ENCODE measurements at regions not wholly inside any gene's neighbourhood (a gene's known extent, or its start where the extent isn't known, plus 50 kb on each side); places are given as distances from the start of the nearest gene placed in this dataset.

- H3K36me3 ChIP-seq = no peaks in the 10 kb centered on the region
- H3K9me3 ChIP-seq = no peaks in the 10 kb centered on the region
- peaks cover 0 to 57% (median 4%) of the 10 kb centered on the region in 7 donors for H3K27me3 ChIP-seq (replicated peaks in 1 of 7)
- no peak overlapping the region for H3K27ac ChIP-seq
- no peak overlapping the region for H3K4me3 ChIP-seq
- intact Hi-C loops (cut with DNase I; ENCODE audit: low total_unique reads) = no loop called here
- 66 to 74% (median 72%) methylated on average over 26 to 28 of the region's 28 CpGs for WGBS, 5 donors
- no peaks in the 10 kb centered on the region for H3K4me1 ChIP-seq
- DNase-seq = no peak
- TF ChIP-seq POLR2AphosphoS5 (IDR thresholded peaks at IDR 0.05) = no peak
- no peak for TF ChIP-seq CTCF (IDR thresholded peaks at IDR 0.05 in 8 of 11, conservative IDR thresholded peaks at IDR 0.05 in 3 of 11)
- no peak for TF ChIP-seq POLR2A (IDR thresholded peaks at IDR 0.05)
These were observed 784.5 kb downstream of the BRD1 start for GRCh38 chr22:49042877-49043859.

DNA sequence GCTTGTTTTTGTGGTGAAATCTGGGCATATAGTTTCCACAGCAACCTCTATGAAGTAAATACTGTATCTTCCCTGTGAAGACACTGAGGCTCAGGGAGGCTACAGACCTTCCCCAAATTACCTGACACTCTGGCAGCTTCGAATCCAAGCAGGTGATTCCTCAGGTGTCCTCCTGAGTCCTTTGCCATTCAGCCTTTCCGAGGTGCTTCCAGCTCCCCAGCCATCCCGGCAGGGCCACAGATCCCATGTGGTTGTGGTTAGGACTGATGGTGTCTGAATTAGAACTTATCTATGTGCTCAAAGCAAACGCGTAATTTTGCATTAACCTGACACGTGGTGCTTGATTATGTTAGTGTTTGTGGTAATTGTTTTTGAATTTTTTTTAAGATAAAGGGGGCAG, 785.6 kb downstream of the BRD1 start:
- no peak overlapping the region for H3K4me3 ChIP-seq
- peaks cover 0 to 6% (median 0%) of the 10 kb centered on the region in 8 donors for H3K9me3 ChIP-seq
- no peak overlapping the region for H3K27ac ChIP-seq
- intact Hi-C loops (cut with DNase I; ENCODE audit: low total_unique reads) = no loop called here
- no peaks in the 10 kb centered on the region for H3K4me1 ChIP-seq
- H3K36me3 ChIP-seq = no peaks in the 10 kb centered on the region
- peaks cover 0 to 53% (median 4%) of the 10 kb centered on the region in 7 donors for H3K27me3 ChIP-seq (replicated peaks in 1 of 7)
- no peak for TF ChIP-seq POLR2AphosphoS5 (IDR thresholded peaks at IDR 0.05)
- TF ChIP-seq CTCF (IDR thresholded peaks at IDR 0.05 in 8 of 11, conservative IDR thresholded peaks at IDR 0.05 in 3 of 11) = no peak
- TF ChIP-seq POLR2A (IDR thresholded peaks at IDR 0.05) = no peak
- no peak for DNase-seq
- WGBS, 5 donors = 74 to 81% (median 78%) methylated on average over 6 of the region's 6 CpGs

GRCh38 chr22:49040754-49041467, 786.8 kb downstream of the BRD1 start:
- TF ChIP-seq POLR2AphosphoS5 (IDR thresholded peaks at IDR 0.05) = no peak
- no peak for TF ChIP-seq CTCF (IDR thresholded peaks at IDR 0.05 in 8 of 11, conservative IDR thresholded peaks at IDR 0.05 in 3 of 11)
- no peak for TF ChIP-seq POLR2A (IDR thresholded peaks at IDR 0.05)
- H3K4me3 ChIP-seq = no peak overlapping the region
- no peak overlapping the region for H3K27ac ChIP-seq
- WGBS, 5 donors = 80 to 94% (median 89%) methylated on average over 18 to 20 of the region's 20 CpGs
- DNase-seq = no peak
- peaks cover 0 to 43% (median 0%) of the 10 kb centered on the region in 7 donors for H3K27me3 ChIP-seq (replicated peaks in 1 of 7)
- no peaks in the 10 kb centered on the region for H3K36me3 ChIP-seq
- intact Hi-C loops (cut with DNase I; ENCODE audit: low total_unique reads) = no loop called here
- H3K4me1 ChIP-seq = no peaks in the 10 kb centered on the region
- H3K9me3 ChIP-seq = peaks cover 0 to 6% (median 0%) of the 10 kb centered on the region in 8 donors

DNA sequence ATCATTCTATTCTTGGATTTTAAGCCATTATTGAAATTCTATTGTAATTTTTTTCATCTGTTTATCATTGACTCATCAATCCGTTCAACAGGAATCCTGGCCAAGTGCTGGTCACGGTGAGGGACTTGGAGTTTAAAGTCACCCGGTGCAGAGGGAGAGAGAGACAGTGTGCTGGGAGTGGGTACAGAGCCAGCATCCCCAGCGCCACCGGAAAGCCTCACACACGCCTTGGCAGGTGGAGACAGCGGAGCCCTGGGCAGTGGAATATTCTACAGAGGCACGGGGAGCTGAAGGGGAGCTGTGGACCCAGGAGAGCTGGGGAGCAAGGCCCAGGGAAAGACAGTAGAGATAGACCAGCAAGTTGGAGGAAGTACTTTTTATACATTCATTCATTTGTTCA, 787.6 kb downstream of the BRD1 start:
- TF ChIP-seq POLR2A (IDR thresholded peaks at IDR 0.05) (no peak), POLR2AphosphoS5 (IDR thresholded peaks at IDR 0.05) (no peak), CTCF (IDR thresholded peaks at IDR 0.05 in 8 of 11, conservative IDR thresholded peaks at IDR 0.05 in 3 of 11) (no peak)
- H3K27me3 ChIP-seq (replicated peaks in 1 of 7) = peaks cover 0 to 45% (median 0%) of the 10 kb centered on the region in 7 donors
- peaks cover 0 to 6% (median 0%) of the 10 kb centered on the region in 8 donors for H3K9me3 ChIP-seq
- H3K36me3 ChIP-seq = no peaks in the 10 kb centered on the region
- H3K27ac ChIP-seq = no peak overlapping the region
- 67 to 85% (median 70%) methylated on average over 8 of the region's 8 CpGs for WGBS, 5 donors
- intact Hi-C loops (cut with DNase I; ENCODE audit: low total_unique reads) = no loop called here
- no peak overlapping the region for H3K4me3 ChIP-seq
- no peaks in the 10 kb centered on the region for H3K4me1 ChIP-seq
- DNase-seq = no peak

Data from spleen (tissue), 11 donors.